Ishikawa (cell line): ENCODE measurements at regions not wholly inside any gene's neighbourhood (a gene's known extent, or its start where the extent isn't known, plus 50 kb on each side); places are given as distances from the start of the nearest gene placed in this dataset.

Experiments used
- EGR1 ChIP-seq: IDR thresholded peaks from 2 replicates; pipeline ENCODE4 v1.6.1; 2012
- FOXM1 ChIP-seq: IDR thresholded peaks from 2 replicates; pipeline ENCODE4 v1.6.1; 2012; ENCODE audit warnings: low read depth, borderline replicate concordance
- REST ChIP-seq: IDR thresholded peaks from 2 replicates; pipeline ENCODE4 v1.6.1; 2012; ENCODE audit warnings: low read depth, mild to moderate bottlenecking
- TAF1 ChIP-seq: IDR thresholded peaks from 2 replicates; pipeline ENCODE4 v1.6.1; 2012; ENCODE audit warnings: low read depth, mild to moderate bottlenecking
- USF1 ChIP-seq: IDR thresholded peaks from 2 replicates; pipeline ENCODE4 v1.6.1; 2012

- TF ChIP-seq USF1 (no peak), REST (no peak), TAF1 (no peak), FOXM1 (no peak), EGR1 (no peak)
Observed at GRCh38 chr12:104895415-104895814, 62.7 kb downstream of the SLC41A2 start.
